CD4-positive, alpha-beta T cell treated with Interleukin-1 beta for 1 hour (primary cell): ENCODE measurements at regions not wholly inside any gene's neighbourhood (a gene's known extent, or its start where the extent isn't known, plus 50 kb on each side); places are given as distances from the start of the nearest gene placed in this dataset.
"Not testable (repeated sequence)": the region's sequence is repeated elsewhere in the genome, so short reads cannot be mapped to it uniquely, and the experiment has no call there.

Source experiments
- DNase-seq, 2 donors: peaks; one replicate each; pipeline ENCODE4 v3.0.0-alpha.2; 2020 to 2022

DNA sequence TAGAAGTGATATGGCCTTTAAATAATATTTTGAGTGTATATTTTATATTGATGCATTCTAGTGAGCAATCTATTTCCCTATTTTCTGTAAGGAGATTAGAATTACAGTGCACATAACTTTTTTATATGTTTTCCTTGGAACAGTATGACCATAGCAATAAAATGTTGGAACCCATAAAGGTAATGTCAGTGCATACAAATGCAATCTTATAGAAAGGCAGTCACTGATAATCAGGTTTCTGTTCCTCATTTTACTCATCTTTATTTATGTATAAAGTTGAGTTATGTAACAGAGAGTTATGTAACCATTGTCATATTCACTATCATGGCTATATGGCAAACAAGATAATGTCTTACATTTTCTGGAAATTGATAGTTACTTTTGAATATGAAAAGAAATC is 179.9 kb upstream of the NETO1 start:
- DNase-seq: no peak

GRCh38 chr18:73045037-73045436 is 177.2 kb upstream of the NETO1 start:
- DNase-seq: no peak

- no peak for DNase-seq
These were observed 175.8 kb upstream of the NETO1 start for GRCh38 chr18:73043611-73044010.

DNA sequence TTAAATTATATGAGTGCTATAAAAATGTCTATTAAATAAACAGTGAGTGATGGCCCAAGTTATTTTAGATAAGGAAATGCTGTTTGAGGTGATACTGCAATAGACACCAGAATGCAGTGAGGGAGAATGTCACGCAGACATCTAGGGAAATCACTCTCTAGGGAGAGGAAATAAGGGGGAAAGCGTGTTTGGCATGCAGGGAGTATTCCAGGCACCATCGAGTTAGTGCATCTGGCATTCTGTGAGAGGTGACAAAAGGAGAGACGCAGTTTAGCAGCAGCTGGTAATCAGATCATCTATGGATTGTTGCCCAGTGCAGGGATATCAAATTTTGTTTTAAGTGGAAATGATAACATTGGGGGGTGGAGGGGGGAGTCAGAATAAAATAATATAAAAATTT is 175.4 kb upstream of the NETO1 start:
- no peak for DNase-seq

DNA sequence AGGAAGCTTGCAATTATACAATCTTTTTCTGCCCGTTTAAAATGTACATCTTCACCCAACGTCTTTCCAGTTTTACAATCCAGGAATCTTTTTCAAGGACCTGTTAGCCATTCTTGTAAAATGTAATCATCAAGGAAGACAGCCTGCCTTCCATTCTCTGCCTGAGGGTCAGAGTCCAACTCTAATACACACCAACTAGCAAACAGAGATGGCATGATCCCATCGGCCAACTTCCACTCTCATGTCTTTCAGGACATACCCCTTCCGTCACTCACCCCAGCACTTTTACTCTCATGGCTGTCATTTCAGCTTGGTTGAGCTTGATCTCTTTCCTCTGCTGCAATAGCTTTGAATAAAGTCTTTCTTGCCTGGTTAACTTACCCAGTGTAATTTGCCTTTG is 172.5 kb upstream of the NETO1 start:
- no peak for DNase-seq

DNA sequence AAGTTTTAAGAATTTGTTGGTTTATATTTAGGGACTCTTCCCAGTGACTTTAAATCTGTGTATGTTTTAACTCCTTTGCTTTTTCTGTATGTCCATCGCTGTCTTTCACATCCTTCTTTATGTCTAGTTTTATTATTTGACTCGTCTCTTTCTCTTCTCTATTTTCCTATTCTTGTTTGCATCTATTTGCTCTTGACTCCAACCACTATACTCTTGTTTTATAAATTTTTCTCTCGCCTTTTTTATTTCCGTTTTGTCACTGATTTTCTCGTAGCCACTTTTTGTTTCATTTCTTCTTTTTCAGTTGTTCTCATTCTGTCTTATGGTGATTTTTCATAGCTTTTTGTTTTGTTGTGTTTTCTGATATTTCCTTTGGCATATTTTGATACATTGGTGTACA is 170.5 kb upstream of the NETO1 start:
- DNase-seq: no peak

- no peak for DNase-seq
These were observed 156.2 kb upstream of the NETO1 start for GRCh38 chr18:73023975-73024374.

DNA sequence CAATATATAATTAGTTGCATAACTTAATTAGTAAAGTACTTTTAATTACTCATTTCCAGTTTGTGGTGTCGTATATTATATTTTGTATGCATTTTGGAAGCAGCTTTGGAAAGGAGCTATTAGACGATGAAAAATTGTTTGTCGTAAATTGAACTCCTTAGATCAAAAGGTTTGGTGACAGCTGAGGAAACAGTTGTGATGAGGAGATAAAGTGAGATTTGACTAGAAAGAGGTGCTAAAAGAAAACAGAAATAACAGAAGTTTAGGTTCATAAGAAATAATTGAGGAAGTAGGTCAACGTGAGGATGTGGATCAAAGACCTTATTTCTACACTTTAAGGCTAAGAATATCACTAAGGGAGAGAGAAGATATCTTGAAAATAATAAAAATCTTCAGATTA is 141.9 kb upstream of the NETO1 start:
- DNase-seq: no peak

GRCh38 chr18:73007915-73008308 is 140.1 kb upstream of the NETO1 start:
- no peak for DNase-seq

GRCh38 chr18:73007195-73007914 is 139.6 kb upstream of the NETO1 start:
- no peak for DNase-seq

GRCh38 chr18:73006331-73006730 is 138.5 kb upstream of the NETO1 start:
- DNase-seq: no peak

DNA sequence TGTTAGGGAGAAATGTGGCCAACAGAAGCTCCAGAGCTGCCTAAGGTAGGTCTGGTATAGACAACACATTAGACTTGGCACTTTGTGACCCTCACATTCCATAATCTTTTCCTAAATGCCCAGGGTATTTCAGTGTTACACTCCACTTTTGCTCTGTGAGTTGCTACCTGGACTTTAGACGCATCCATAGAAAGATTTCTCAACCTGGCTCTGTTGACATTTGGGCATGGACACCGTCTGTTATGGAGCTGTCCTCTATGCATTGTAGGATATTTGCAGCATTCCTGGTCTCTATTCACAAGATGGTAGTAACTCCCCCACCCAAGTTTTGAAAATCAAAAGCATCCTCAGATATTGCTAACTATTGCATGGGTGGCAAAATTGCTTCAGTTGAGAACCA is 136.5 kb upstream of the NETO1 start:
- no peak for DNase-seq

DNA sequence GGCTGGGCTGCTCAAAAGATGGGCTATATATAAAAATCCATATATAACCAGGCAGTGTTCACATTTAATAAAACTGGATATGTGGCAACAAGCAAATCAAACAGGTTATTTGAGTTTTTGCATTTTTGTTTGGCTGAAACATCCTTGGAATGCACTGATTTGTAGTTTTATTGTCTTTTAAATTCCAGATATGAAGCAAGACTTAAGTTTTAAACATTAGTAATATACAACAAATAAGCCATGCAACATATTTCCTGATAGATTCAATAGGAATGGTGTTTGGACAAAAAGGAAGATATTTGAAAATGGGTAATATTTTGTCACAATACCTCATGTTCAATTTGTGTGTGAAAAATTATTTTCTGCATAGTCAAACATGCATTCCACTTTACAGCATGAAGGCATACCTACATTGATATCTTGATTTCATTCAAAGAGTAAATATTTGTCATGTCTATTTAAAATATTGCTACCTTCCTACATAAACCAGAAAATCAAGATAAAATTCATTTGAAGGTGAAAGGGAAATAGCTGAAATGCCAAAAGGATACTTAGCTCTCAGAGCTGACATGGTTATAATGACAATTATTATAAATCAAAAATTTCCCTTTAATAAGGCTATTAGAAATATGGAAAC is 132.3 kb upstream of the NETO1 start:
- no peak for DNase-seq

DNA sequence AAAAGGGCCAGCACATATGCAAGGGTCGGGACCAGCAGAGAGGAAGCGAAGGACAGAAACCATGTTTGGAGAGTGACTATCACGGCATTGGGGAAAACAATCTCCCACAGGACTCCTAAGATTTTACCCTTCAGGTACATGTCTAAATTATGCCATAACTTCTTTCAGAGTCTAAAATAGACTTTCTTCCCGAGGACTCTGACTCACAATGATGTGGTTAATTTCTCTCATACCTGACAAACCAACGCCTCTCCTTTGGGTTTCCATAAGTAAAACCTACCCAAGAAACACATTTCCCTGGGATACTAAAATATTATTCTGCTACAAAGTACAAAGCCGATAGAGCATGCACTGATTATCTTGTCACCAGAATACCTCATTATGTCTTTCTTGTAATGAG is 127.8 kb upstream of the NETO1 start:
- no peak for DNase-seq

GRCh38 chr18:72993250-72993649 is 125.5 kb upstream of the NETO1 start:
- DNase-seq: no peak

GRCh38 chr18:72991379-72991778 is 123.6 kb upstream of the NETO1 start:
- no peak for DNase-seq

DNA sequence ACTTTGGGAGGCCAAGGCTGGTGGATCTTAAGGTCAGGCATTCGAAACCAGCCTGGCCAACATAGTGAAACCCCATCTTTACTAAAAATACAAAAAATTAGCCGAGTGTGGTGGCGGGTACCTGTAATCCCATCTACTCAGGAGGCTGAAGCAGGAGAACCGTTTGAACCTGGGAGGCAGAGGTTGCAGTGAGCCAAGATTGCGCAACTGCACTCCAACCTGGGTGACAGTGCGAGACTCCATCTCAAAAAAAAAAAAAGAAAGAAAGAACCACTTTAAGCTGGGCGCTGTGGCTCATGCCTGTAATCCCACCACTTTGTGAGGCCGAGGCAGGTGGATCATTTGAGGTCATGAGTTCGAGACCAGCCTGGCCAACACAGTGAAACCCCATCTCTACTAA is 119.8 kb upstream of the NETO1 start:
- DNase-seq: not testable (repeated sequence)

- no peak for DNase-seq
These were observed 118.3 kb upstream of the NETO1 start for GRCh38 chr18:72986103-72986502.

DNA sequence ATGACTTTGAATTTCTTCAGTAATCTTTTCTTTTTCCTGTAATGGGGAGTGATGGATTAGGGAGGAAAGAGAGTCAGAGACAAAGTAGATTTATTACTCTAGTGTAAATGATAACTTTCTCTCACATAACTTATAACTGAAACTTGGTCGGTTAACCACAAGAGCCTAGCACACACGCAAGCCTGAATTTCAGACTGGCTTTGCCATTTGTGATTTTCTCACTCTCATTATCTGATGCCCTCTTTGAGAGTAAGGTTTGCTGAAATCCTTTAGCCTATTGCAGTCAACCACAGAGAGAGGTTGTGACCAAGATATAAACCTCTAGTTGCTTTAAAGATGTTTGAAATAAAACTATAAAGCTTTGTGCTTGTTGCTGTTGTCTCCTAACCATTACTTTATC is 117.9 kb upstream of the NETO1 start:
- no peak for DNase-seq

GRCh38 chr18:72984290-72984689 is 116.5 kb upstream of the NETO1 start:
- DNase-seq: no peak

DNA sequence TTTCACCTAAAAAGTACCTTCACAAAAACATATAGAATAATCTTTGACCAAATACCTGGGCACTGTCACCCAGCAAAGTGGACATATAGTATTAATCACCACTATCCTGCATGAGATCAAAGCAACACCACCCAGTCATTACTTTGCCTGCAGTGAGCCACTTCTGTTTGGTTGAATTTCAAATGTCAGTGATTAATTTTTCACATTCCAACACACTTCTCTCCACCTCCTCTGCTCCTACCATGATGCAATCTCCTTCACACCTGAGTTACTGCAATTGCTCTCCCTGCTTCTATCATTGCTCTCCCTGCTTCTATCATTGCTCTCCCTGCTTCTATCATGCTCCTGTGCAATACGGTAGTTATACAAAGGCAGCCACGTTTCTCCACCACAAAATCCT is 106.1 kb upstream of the NETO1 start:
- no peak for DNase-seq

- DNase-seq: no peak
These were observed 97.8 kb upstream of the NETO1 start for GRCh38 chr18:72965616-72966015.

- not testable (repeated sequence) for DNase-seq
These were observed 90.4 kb upstream of the NETO1 start for GRCh38 chr18:72958195-72958594.

- no peak for DNase-seq
These were observed 80.7 kb upstream of the NETO1 start for GRCh38 chr18:72948439-72948838.

GRCh38 chr18:72942766-72943165 is 75.0 kb upstream of the NETO1 start:
- no peak for DNase-seq
